Central memory CD4-positive, alpha-beta T cell (primary cell): ENCODE measurements at regions not wholly inside any gene's neighbourhood (a gene's known extent, or its start where the extent isn't known, plus 50 kb on each side); places are given as distances from the start of the nearest gene placed in this dataset.
"Not testable (repeated sequence)": the region's sequence is repeated elsewhere in the genome, so short reads cannot be mapped to it uniquely, and the experiment has no call there.

Source experiments
- DNase-seq: peaks from one replicate; pipeline ENCODE4 v3.0.0; 2022

GRCh38 chr5:5838493-5838892 lies 416.0 kb downstream of the ICE1 start:
- no peak for DNase-seq

GRCh38 chr5:5831622-5832021 lies 409.1 kb downstream of the ICE1 start:
- DNase-seq, result not testable (repeated sequence)

GRCh38 chr5:5828619-5829018 lies 406.1 kb downstream of the ICE1 start:
- DNase-seq, result no peak

- no peak for DNase-seq
These were observed 404.4 kb downstream of the ICE1 start for GRCh38 chr5:5826911-5827310.

GRCh38 chr5:5822729-5823257 lies 400.3 kb downstream of the ICE1 start:
- DNase-seq, result no peak

- no peak for DNase-seq
These were observed 394.5 kb downstream of the ICE1 start for GRCh38 chr5:5816960-5817359.

- no peak for DNase-seq
These were observed 391.0 kb downstream of the ICE1 start for GRCh38 chr5:5813441-5813840.

- no peak for DNase-seq
These were observed 388.0 kb downstream of the ICE1 start for GRCh38 chr5:5810461-5810860.

- no peak for DNase-seq
These were observed 383.4 kb downstream of the ICE1 start for GRCh38 chr5:5805916-5806315.

- no peak for DNase-seq
These were observed 382.2 kb downstream of the ICE1 start for GRCh38 chr5:5804478-5805233.

- DNase-seq, result no peak
These were observed 378.6 kb downstream of the ICE1 start for GRCh38 chr5:5800801-5801761.

GRCh38 chr5:5799826-5800225 lies 377.3 kb downstream of the ICE1 start:
- DNase-seq, result no peak

GRCh38 chr5:5799229-5799628 lies 376.8 kb downstream of the ICE1 start:
- no peak for DNase-seq

GRCh38 chr5:5798462-5798861 lies 376.0 kb downstream of the ICE1 start:
- DNase-seq, result no peak

GRCh38 chr5:5798041-5798440 lies 375.6 kb downstream of the ICE1 start:
- no peak for DNase-seq

GRCh38 chr5:5795074-5795771 lies 372.7 kb downstream of the ICE1 start:
- DNase-seq, result no peak

- DNase-seq, result no peak
These were observed 371.7 kb downstream of the ICE1 start for GRCh38 chr5:5794118-5794560.

GRCh38 chr5:5793242-5794117 lies 371.0 kb downstream of the ICE1 start:
- no peak for DNase-seq

- DNase-seq, result no peak
These were observed 369.6 kb downstream of the ICE1 start for GRCh38 chr5:5792106-5792505.

- no peak for DNase-seq
These were observed 366.3 kb downstream of the ICE1 start for GRCh38 chr5:5788793-5789192.

GRCh38 chr5:5787373-5787772 lies 364.9 kb downstream of the ICE1 start:
- no peak for DNase-seq

GRCh38 chr5:5784101-5784500 lies 361.6 kb downstream of the ICE1 start:
- DNase-seq, result no peak
